Gastroesophageal sphincter (tissue), 3 donors: ENCODE measurements at regions not wholly inside any gene's neighbourhood (a gene's known extent, or its start where the extent isn't known, plus 50 kb on each side); places are given as distances from the start of the nearest gene placed in this dataset.

Source experiments
- EP300 ChIP-seq: sonication (generic); formaldehyde crosslinking; IDR thresholded peaks from one replicate; pipeline ENCODE4 v1.6.1; 2017; ENCODE audit warnings: antibody characterized with exemption, mild to moderate bottlenecking
- TF ChIP-seq, protein P1 (sequence below), 4 experiments: fragments of 200-600 bp in 2 of 4; fragments of 450-650 bp in 2 of 4; sonication (generic) in 1 of 4; IDR thresholded peaks; one replicate each; pipeline ENCODE4 v1.5.1; 2017 to 2019; ENCODE audit warnings: antibody characterized with exemption in 4 of 4, mild to moderate bottlenecking in 2 of 4, moderate library complexity in 2 of 4

DNA sequence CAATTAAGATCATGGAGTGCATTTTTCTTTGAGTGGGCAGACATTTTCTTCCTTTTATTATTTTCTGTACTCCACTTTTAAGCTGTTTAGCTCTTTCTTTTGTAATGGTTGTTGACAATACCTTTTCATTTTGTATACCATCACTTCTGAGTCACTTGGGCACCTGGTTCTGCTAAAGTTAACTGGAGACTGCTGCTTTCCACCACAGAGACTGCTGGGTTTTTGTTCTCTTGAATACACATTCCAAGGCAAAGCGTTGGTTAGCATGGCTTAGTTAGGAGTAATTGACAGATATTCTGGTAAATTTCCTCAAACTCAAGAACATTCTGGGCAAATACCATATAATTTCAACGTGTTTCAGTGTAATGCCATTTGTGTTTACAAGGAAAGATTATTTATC is 541.9 kb upstream of the CELF2 start:
- TF ChIP-seq, protein P1, sequence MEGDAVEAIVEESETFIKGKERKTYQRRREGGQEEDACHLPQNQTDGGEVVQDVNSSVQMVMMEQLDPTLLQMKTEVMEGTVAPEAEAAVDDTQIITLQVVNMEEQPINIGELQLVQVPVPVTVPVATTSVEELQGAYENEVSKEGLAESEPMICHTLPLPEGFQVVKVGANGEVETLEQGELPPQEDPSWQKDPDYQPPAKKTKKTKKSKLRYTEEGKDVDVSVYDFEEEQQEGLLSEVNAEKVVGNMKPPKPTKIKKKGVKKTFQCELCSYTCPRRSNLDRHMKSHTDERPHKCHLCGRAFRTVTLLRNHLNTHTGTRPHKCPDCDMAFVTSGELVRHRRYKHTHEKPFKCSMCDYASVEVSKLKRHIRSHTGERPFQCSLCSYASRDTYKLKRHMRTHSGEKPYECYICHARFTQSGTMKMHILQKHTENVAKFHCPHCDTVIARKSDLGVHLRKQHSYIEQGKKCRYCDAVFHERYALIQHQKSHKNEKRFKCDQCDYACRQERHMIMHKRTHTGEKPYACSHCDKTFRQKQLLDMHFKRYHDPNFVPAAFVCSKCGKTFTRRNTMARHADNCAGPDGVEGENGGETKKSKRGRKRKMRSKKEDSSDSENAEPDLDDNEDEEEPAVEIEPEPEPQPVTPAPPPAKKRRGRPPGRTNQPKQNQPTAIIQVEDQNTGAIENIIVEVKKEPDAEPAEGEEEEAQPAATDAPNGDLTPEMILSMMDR (IDR thresholded peaks at IDR 0.05) = no peak
- TF ChIP-seq EP300 = no peak
